Right hindlimb (tissue), 1 donor: ENCODE measurements at regions not wholly inside any gene's neighbourhood (a gene's known extent, or its start where the extent isn't known, plus 50 kb on each side); places are given as distances from the start of the nearest gene placed in this dataset.
"Not testable (repeated sequence)": the region's sequence is repeated elsewhere in the genome, so short reads cannot be mapped to it uniquely, and the experiment has no call there.

Experiments used
- DNase-seq: peaks from one replicate; pipeline ENCODE4 v3.0.0-alpha.2; 2018

- no peak for DNase-seq
Measured at GRCh38 chr9:118670011-118670953, 699.0 kb downstream of the BRINP1 start.

GRCh38 chr9:118674942-118675341, 694.3 kb downstream of the BRINP1 start:
- DNase-seq: no peak

DNA sequence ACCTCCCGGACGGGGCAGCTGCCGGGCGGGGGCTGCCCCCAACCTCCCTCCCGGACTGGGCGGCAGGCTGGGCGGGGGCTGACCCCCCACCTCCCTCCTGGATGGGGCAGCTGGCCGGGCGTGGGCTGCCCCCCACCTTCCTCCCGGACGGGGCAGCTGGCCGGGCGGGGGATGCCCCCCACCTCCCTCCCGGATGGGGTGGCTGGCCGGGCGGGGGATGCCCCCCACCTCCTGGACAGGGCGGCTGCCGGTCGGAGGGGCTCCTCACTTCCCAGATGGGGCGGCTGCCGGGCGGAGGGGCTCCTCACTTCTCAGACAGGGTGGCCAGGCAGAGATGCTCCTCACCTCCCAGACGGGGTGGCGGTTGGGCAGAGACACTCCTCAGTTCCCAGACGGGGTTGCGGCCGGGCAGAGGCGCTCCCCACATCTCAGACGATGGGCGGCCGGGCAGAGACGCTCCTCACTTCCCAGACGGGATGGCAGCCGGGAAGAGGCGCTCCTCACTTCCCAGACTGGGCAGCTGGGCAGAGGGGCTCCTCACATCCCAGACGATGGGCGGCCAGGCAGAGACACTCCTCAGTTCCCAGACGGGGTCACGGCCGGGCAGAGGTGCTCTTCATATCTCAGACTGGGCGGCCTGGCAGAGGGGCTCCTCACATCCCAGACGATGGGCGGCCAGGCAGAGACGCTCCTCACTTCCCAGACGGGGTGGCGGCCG, 691.1 kb downstream of the BRINP1 start:
- DNase-seq: not testable (repeated sequence)

DNA sequence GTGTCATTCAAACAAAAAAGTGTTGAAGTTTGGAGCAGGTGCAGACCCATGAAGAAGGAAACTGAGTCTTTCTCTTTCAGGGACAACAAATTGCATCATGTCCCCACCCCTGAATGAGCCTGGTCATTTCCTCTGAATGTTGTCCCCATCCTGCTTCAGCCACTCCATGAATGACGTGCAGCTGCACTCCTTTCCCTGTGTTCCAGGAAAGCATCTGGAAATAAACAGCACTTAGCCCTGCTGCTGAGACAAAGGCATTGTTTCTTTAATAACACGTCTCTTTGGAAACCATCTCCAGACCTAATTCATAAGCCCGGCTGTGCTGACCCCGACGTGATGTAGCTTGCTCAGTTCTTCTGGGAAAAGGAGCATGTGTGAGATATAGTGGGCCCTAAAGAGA, 682.3 kb downstream of the BRINP1 start:
- DNase-seq: peak; percentile 16

DNA sequence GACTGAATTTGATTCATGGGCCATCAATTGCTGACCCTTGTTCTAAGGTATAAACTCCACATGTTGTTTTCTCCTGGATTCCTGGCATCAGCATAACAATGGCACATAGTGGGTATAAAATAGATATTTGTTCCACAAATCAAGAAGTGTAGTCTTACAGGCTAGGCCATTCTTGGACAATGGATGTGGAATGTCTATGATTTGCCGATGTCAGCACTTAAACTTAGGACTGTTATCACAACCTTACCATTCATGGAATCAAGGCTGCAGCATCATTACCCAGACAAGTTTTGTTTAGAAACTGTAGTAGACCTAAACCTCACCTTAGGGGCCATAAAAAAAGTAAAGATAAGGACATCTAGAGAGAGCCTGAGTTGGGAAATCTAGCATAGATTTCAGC, 680.0 kb downstream of the BRINP1 start:
- DNase-seq: no peak

DNA sequence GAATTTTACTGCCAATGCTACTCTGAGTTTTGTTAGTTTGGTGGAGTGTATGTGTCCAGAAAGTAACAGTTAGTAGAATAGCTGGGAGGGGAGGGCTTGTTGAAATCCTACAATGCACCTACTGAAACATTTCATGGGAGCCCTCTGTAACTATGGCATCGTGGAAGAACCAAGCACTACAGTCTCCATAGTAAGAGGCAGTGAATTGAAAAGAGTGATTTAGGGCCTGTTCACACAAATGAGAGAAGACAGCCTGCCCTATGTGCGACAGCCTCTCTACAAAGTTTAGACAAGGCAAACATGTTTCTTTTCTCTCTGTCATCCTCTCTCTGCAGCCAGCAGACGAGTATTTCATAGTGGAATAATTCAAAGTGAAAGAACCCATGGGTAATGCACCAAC, 676.6 kb downstream of the BRINP1 start:
- DNase-seq: no peak

DNA sequence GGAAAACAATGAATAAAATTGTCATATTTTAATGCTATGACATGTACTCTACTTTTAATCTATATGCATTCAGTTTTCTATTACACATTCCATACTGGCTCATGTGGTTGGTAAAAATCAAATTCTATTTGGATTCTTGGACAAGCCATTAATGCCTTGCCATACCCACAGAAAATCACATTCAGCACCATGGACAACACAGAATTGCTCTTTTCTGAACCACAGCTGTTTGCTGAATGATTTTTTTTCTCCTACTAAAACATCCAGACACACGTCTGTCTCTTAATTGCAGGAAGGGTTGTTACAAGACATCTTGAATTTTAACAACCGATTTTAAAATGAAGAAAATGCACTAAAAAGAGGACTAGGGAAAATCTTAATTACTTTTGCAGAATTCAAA, 675.6 kb downstream of the BRINP1 start:
- no peak for DNase-seq

GRCh38 chr9:118695249-118695648, 674.0 kb downstream of the BRINP1 start:
- not testable (repeated sequence) for DNase-seq

DNA sequence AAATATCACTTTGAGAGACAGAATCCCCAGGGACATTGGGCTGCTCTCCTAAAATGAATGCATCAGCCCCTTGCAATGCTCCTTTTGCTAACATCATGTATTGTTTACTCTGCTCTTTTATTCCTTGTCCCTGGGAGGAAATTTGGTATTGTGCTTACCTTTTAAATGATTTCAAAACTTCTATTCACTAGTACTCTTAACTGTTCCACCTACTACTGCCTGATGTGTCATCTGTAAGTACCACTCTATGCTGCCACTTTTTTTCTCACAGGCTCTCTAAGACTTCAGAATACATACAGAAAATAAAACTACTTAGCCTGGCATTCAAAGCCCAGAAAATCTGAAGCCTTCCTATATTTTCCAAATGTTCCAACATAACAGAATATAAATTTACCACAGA, 667.2 kb downstream of the BRINP1 start:
- no peak for DNase-seq

DNA sequence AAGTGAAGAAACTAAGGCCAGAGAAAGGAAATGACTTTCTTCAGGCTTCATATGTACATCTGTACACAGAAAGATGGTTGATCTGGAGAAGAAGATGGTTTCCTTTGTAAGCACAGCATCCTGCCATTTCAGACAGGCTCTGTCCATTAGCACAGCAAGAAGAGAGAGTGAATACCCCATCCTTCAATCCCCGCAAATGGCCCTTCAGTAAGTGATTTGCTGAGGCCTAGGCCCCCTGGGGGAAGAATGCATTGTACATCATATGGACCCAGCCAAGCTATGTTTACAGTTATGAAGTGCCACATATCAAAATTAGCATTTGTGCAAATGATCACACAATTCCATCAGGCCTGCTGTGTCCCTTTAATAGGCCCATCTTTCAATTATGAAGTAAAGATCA, 657.4 kb downstream of the BRINP1 start:
- DNase-seq: no peak

DNA sequence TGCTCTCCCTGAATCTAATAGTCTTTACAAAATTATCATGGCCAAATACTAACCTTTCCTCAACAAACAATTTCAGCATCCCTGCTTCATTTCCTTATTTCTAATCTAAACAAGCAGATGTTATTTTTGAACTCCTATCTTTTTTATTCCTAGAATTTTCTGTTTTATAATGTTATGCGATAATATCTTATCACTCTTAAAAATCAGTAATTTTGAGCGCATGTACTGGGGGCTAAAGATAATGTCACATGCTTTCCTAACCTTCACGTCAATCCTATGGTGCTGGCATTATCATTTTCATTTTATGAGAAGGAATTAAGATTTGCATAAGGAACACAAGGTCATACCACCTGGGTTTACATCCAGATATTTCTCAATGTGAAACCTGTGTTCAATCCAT, 648.0 kb downstream of the BRINP1 start:
- no peak for DNase-seq

DNA sequence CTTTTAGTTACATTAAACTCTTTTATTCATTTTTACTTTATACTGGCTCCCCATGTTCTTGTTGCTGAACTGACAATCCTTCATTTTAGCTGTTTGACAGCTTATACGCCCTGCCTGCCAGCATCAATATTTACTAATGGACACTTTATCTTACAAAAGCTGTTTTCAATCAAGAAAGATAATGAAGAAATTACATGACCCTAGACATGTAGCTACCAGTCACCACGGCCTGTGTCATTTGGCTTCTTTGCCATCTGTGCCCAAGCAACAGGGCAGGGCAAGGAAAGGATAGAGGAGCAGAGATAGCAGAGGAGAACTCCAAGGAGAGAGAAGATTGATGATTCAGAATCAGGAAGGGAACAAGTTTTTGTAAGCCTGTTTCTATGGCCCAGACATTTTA, 647.3 kb downstream of the BRINP1 start:
- no peak for DNase-seq

GRCh38 chr9:118729981-118730380, 639.3 kb downstream of the BRINP1 start:
- DNase-seq: no peak

GRCh38 chr9:118732998-118733397, 636.2 kb downstream of the BRINP1 start:
- DNase-seq: no peak

- no peak for DNase-seq
Measured at GRCh38 chr9:118734696-118735095, 634.5 kb downstream of the BRINP1 start.

DNA sequence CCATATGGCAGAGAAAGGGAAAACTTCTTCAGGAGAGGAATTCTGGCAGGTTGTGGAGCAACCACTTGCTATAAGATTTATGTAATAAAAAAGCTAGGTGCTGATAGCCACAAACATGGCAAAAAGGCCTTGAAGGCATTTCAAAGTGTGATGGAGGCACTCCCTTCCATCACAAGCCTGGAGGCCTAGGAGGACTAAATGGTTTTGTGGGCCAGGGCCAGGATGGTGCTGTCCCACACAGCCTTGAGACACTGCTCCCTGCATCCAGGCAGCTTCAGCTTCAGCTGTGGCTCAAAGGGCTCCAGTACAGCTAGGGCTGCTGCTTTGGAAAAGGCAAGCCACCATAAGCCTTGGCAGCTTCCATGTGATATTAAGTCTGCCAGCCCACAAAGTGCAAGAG, 632.8 kb downstream of the BRINP1 start:
- DNase-seq: no peak

DNA sequence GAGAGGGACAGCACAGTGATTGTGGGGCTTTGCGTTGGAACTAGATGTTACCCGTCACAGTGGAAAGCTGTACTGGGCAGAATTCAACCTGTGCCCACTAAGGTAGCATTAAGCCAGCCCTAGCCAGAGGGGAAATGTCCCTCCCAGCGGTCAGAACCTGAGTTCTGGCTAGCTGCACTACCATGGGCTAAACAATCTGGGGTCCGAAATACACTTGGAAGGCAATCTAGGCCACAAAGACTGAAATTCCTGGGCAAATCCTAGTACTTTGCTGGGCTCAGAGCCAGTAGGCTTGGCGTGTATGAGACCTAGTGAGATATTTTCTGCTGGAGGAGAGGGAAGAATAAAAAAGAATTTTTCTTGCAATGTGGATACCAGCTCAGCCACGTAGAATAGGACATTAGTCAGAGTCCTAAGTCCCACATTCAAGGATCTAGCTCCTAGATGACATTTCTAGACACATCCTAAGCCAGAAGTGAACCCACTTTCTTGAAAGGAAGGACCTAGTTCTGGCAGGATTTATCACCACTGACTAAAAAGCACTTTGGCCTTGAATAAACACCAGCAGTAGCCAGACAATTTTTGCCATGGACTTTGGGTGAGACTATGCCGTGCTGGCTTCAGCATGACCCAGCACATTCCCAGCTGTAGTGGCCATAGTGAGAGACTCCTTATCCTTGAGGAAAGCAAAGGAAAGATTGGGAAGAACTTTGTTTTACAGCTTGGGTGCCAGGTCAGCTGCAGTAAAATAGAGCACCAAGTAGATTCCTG, 618.0 kb downstream of the BRINP1 start:
- no peak for DNase-seq

- DNase-seq: no peak
Measured at GRCh38 chr9:118751848-118752223, 617.4 kb downstream of the BRINP1 start.

GRCh38 chr9:118761016-118761790, 608.0 kb downstream of the BRINP1 start:
- DNase-seq: no peak

DNA sequence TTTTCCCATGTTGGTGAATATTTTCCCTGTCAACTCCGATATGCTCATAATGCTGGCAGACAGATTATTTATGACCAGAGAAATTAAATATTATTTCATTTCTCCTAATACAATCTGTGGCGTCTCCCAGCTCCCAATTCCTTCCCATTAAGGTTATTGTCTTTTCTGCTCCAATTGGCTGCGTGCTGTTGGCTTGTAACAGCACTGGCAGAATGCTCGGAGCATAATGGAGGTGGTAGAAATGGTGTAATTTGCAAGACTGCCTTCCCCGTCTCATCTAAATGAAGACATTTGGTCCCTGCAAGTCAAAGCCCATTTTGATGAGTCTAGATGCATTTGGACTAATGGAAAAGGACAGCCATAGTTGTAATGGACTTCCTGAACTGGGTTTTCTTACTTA, 601.7 kb downstream of the BRINP1 start:
- DNase-seq: no peak

DNA sequence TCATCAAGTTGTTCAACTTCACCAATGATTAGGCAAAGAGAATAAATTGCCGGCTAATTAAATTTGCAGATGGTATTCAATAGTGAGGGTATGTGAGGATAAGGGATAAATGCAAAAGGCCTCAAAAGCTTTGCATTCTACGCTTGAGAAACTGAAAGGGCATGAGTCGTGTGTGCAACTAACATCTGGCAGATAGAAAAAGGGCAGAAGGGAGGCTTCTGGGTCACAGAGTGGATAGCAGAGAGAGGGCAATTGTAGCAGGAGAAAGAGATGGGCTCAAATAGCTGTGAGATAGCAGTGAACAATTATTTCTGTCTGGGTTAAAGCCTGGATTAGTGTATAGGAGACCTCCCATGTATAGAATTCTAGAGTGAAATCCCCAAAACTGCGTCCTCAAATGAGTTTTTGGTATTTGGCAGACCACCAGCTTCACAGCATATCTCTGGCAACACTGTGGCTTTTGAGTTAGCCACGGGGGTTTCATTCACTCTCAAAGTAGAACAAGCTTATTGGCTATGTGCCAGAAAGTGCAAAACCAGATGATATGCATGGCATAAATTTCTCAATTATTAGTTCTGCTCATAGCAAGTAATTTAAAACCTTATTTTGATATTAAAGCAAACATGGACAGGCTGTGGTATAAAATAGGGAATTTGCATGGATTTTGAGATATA, 586.3 kb downstream of the BRINP1 start:
- DNase-seq: no peak

- DNase-seq: no peak
Measured at GRCh38 chr9:118784033-118784432, 585.2 kb downstream of the BRINP1 start.
